H1 (cell line): ENCODE measurements at regions not wholly inside any gene's neighbourhood (a gene's known extent, or its start where the extent isn't known, plus 50 kb on each side); places are given as distances from the start of the nearest gene placed in this dataset.
"Not testable (repeated sequence)": the region's sequence is repeated elsewhere in the genome, so short reads cannot be mapped to it uniquely, and the experiment has no call there.

Experiments
- ATF3 ChIP-seq: IDR thresholded peaks from 2 replicates; pipeline ENCODE4 v1.6.1; 2011; ENCODE audit warnings: low read depth, mild to moderate bottlenecking, low read length; ENCODE audit not compliant: insufficient read depth
- BCL11A ChIP-seq, 2 experiments: IDR thresholded peaks; one replicate each; pipeline ENCODE4 v1.6.1; 2011; ENCODE audit warnings: low read depth in 2 of 2, low read length in 2 of 2, mild to moderate bottlenecking in 2 of 2
- GABPA ChIP-seq: IDR thresholded peaks from 2 replicates; pipeline ENCODE4 v1.6.1; 2011; ENCODE audit warnings: mild to moderate bottlenecking, low read length, moderate library complexity, borderline replicate concordance; ENCODE audit not compliant: insufficient read depth
- POLR2A ChIP-seq, 2 experiments: IDR thresholded peaks; 1 replicate in 1 of 2; 2 replicates in 1 of 2; pipeline ENCODE4 v1.6.1; 2011; ENCODE audit warnings: low read depth in 2 of 2, low read length in 2 of 2, mild to moderate bottlenecking in 2 of 2; ENCODE audit errors: control extremely low read depth in 1 of 2
- TF ChIP-seq, protein P1 (sequence below), 3 experiments: IDR thresholded peaks; 1 replicate in 2 of 3; 2 replicates in 1 of 3; pipeline versions ENCODE4 v1.5.1 to v1.6.1; 2011; ENCODE audit warnings: low read length in 3 of 3, mild to moderate bottlenecking in 3 of 3, inconsistent platforms in 2 of 3, low read depth in 1 of 3, moderate library complexity in 1 of 3; ENCODE audit not compliant: insufficient read depth in 1 of 3; ENCODE audit errors: control extremely low read depth in 1 of 3

DNA sequence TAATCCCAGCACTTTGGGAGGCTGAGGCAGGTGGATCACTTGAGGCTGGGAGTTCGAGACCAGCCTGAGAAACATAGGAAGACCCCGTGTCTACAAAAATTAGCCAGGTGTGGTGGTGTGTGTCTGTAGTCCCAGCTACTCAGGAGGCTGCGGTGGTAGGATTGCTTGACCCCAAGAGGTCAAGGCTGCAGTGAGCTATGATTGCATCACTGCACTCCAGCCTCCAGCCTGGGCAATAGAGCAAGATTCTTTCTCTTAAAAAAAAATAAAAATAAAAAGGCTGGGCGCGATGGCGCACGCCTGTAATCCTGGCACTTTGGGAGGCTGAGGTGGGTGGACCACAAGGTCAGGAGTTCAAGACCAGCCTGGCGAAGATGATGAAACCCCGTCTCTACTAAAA is 119.4 kb downstream of the NPTX2 start:
- TF ChIP-seq, protein P1, sequence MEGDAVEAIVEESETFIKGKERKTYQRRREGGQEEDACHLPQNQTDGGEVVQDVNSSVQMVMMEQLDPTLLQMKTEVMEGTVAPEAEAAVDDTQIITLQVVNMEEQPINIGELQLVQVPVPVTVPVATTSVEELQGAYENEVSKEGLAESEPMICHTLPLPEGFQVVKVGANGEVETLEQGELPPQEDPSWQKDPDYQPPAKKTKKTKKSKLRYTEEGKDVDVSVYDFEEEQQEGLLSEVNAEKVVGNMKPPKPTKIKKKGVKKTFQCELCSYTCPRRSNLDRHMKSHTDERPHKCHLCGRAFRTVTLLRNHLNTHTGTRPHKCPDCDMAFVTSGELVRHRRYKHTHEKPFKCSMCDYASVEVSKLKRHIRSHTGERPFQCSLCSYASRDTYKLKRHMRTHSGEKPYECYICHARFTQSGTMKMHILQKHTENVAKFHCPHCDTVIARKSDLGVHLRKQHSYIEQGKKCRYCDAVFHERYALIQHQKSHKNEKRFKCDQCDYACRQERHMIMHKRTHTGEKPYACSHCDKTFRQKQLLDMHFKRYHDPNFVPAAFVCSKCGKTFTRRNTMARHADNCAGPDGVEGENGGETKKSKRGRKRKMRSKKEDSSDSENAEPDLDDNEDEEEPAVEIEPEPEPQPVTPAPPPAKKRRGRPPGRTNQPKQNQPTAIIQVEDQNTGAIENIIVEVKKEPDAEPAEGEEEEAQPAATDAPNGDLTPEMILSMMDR (IDR thresholded peaks at IDR 0.05; ENCODE audit: control extremely low read depth in 1 of 3, insufficient read depth in 1 of 3, low read depth in 1 of 3, low read length in 3 of 3): not testable (repeated sequence)
- TF ChIP-seq GABPA; POLR2A (IDR thresholded peaks at IDR 0.05; ENCODE audit: control extremely low read depth in 1 of 2, low read depth in 2 of 2, low read length in 2 of 2); ATF3; BCL11A (IDR thresholded peaks at IDR 0.05; ENCODE audit: low read depth in 2 of 2, low read length in 2 of 2): not testable (repeated sequence)
